Sigmoid colon (tissue), 6 donors: ENCODE measurements at regions not wholly inside any gene's neighbourhood (a gene's known extent, or its start where the extent isn't known, plus 50 kb on each side); places are given as distances from the start of the nearest gene placed in this dataset.

ENCODE experiments used
- DNase-seq: peaks from one replicate; pipeline ENCODE4 v3.0.0-alpha.2; 2019
- H3K27ac ChIP-seq, 4 donors: fragments of 200-600 bp; sonication (generic); one replicate each; pipeline ENCODE4 v1.5.1; 2016 to 2019; ENCODE audit warnings: mild to moderate bottlenecking in 1 of 4
- H3K27me3 ChIP-seq, 3 donors: fragments of 200-600 bp; sonication (generic); one replicate each; pipeline ENCODE4 v1.5.1; 2019; ENCODE audit warnings: mild to moderate bottlenecking in 1 of 3
- H3K36me3 ChIP-seq, 4 donors: fragments of 200-600 bp; sonication (generic); one replicate each; pipeline ENCODE4 v1.5.1; 2016 to 2019
- H3K4me1 ChIP-seq, 4 donors: fragments of 200-600 bp; sonication (generic); one replicate each; pipeline ENCODE4 v1.5.1; 2017 to 2019
- H3K4me3 ChIP-seq, 4 donors: fragments of 200-600 bp; sonication (generic); one replicate each; pipeline ENCODE4 v1.5.1; 2017 to 2019; ENCODE audit warnings: mild to moderate bottlenecking in 2 of 4, moderate library complexity in 1 of 4
- H3K9me3 ChIP-seq, 4 donors: fragments of 200-600 bp in 3 of 4; sonication (generic) in 3 of 4; one replicate each; pipeline versions ENCODE4 v1.5.1 to v1.6.1; 2013 to 2019
- EP300 ChIP-seq, 4 donors: sonication (generic); formaldehyde crosslinking; IDR thresholded peaks; one replicate each; pipeline ENCODE4 v1.6.1; 2017; ENCODE audit warnings: antibody characterized with exemption in 4 of 4
- POLR2A ChIP-seq, 2 donors: fragments of 450-650 bp; IDR thresholded peaks; one replicate each; pipeline ENCODE4 v1.6.1; 2016; ENCODE audit warnings: antibody characterized with exemption in 2 of 2, mild to moderate bottlenecking in 2 of 2, moderate library complexity in 2 of 2
- POLR2AphosphoS5 ChIP-seq, 4 donors: sonication (generic); formaldehyde crosslinking; IDR thresholded peaks; one replicate each; pipeline ENCODE4 v1.6.1; 2017; ENCODE audit warnings: antibody characterized with exemption in 4 of 4
- WGBS, 2 donors: extraction: QIAGEN DNeasy Blood & Tissue Kit; methylation state at CpG; one replicate each; pipeline ENCODE4 v1.1.7; 2013; 5-methylcytosine and 5-hydroxymethylcytosine counted together
- intact Hi-C: fragments of 100-400 bp; cut with DNase I; formaldehyde crosslinking; loops from one replicate; pipeline ENCODE4 v1.15.1; 2023
- TF ChIP-seq, protein P1 (sequence below), 4 experiments: fragments of 450-650 bp in 3 of 4; fragments of 200-600 bp in 1 of 4; IDR thresholded peaks; one replicate each; pipeline ENCODE4 v1.5.1; 2016 to 2019; ENCODE audit warnings: antibody characterized with exemption in 4 of 4, mild to moderate bottlenecking in 3 of 4, moderate library complexity in 2 of 4
- donor health status: healthy with polysubstance abuse.
- donor health status: healthy.

- H3K4me3 ChIP-seq = no peak overlapping the region
- TF ChIP-seq POLR2A (IDR thresholded peaks at IDR 0.05) = no peak
- TF ChIP-seq POLR2AphosphoS5 (IDR thresholded peaks at IDR 0.05) = peak in 3 of 4 donors; percentile 23 to 35 (median 29)
- TF ChIP-seq, protein P1, sequence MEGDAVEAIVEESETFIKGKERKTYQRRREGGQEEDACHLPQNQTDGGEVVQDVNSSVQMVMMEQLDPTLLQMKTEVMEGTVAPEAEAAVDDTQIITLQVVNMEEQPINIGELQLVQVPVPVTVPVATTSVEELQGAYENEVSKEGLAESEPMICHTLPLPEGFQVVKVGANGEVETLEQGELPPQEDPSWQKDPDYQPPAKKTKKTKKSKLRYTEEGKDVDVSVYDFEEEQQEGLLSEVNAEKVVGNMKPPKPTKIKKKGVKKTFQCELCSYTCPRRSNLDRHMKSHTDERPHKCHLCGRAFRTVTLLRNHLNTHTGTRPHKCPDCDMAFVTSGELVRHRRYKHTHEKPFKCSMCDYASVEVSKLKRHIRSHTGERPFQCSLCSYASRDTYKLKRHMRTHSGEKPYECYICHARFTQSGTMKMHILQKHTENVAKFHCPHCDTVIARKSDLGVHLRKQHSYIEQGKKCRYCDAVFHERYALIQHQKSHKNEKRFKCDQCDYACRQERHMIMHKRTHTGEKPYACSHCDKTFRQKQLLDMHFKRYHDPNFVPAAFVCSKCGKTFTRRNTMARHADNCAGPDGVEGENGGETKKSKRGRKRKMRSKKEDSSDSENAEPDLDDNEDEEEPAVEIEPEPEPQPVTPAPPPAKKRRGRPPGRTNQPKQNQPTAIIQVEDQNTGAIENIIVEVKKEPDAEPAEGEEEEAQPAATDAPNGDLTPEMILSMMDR (IDR thresholded peaks at IDR 0.05) = no peak
- no peak for TF ChIP-seq EP300 (IDR thresholded peaks at IDR 0.05)
- 17 to 60% methylated on average over 2 of the region's 2 CpGs for WGBS, 2 donors
- intact Hi-C loops = no loop called here
- H3K4me1 ChIP-seq = peaks cover 0 to 6% (median 0%) of the 10 kb centered on the region in 4 donors
- H3K9me3 ChIP-seq = no peaks in the 10 kb centered on the region
- peak overlapping the region in 3 of 4 donors; percentile 8 to 75 (median 12) for H3K27ac ChIP-seq
- DNase-seq = no peak
- H3K36me3 ChIP-seq = no peaks in the 10 kb centered on the region
- no peaks in the 10 kb centered on the region for H3K27me3 ChIP-seq
These were observed 415.2 kb upstream of the OR4E1 start for GRCh38 chr14:22088614-22089342.

DNA sequence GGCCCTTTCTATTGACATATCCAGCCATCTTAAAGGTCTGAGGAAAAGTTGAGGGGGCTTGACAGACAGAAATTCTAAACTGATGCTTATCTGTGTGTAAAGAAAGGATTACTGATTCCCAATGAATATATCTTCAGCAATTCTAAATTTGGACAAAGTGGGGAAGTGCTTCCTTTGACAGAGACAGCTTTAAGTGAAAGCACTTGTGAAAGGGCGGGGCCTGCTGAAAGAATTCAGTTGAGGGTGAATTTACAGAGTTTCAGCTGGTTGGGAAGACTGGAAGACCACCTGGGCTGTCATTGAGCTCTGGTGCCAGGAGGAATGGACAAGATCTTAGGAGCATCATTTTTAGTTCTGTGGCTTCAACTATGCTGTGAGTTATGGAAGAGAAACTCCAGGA lies 412.5 kb upstream of the OR4E1 start:
- Histone ChIP-seq H3K27me3 (no peaks in the 10 kb centered on the region), H3K4me1 (peaks cover 0 to 6% (median 0%) of the 10 kb centered on the region in 4 donors), H3K36me3 (no peaks in the 10 kb centered on the region), H3K4me3 (no peak overlapping the region), H3K9me3 (no peaks in the 10 kb centered on the region), H3K27ac (peak overlapping the region in 1 of 4 donors; percentile 44)
- WGBS, 2 donors = 88 to 97% methylated on average over 1 of the region's 1 CpG
- intact Hi-C loops = no loop called here
- TF ChIP-seq POLR2AphosphoS5 (IDR thresholded peaks at IDR 0.05) = no peak
- TF ChIP-seq, protein P1 (IDR thresholded peaks at IDR 0.05) = no peak
- DNase-seq = no peak

DNA sequence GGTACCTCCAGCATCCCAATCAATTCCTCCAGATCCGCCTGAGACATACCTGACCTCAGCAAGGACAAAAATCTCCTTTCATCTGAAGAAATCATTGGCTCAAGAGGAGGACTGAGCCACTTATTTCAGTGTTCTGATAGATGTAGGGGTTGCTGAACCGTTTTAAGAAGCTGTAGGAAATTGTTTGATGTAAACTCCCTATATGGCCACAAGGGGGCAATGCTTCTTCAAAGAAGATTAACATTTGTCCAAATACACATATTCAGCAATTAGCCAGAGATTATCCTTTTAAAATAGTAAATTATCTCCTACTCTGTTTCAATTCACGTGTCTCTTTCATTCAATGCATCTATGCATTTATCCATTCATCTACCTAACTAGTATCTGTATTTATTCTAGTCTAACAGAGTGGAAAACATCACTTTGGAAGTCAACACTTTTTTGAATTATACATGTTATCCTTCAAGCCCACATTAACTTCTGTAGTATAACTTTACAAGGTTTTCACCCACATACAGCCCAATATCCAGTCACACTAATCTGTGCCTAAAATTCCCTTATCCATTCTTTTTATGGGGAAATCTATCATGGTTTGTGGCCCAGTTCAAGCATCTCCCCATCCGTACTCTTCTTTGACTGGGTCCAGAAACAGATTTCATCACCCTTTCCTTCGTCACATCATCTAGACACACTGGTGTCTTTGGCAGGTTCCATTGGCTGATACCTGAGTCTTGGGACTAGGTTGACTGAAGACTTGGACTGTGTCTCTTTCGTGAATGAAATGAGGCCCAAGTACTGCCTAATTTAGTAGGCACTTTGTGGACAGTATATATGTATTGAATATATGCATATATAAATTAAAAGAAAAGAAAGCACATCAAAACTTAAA lies 411.0 kb upstream of the OR4E1 start:
- WGBS, 2 donors = 46% methylated on average over 6 of the region's 6 CpGs
- peaks cover 0 to 6% (median 0%) of the 10 kb centered on the region in 4 donors for H3K4me1 ChIP-seq
- H3K9me3 ChIP-seq = no peaks in the 10 kb centered on the region
- no peak for DNase-seq
- no peak overlapping the region for H3K4me3 ChIP-seq
- TF ChIP-seq EP300 (IDR thresholded peaks at IDR 0.05) = no peak
- TF ChIP-seq, protein P1 (IDR thresholded peaks at IDR 0.05) = peak; percentile 19 to 78 (median 52)
- intact Hi-C loops = loop anchor here (2.0 kb wide), 1 partner anchor 16 kb away; no protein-coding TSS in a partner anchor
- H3K27me3 ChIP-seq = no peaks in the 10 kb centered on the region
- H3K27ac ChIP-seq = no peak overlapping the region
- no peaks in the 10 kb centered on the region for H3K36me3 ChIP-seq

- Histone ChIP-seq H3K36me3 (no peaks in the 10 kb centered on the region), H3K4me3 (no peak overlapping the region), H3K27me3 (no peaks in the 10 kb centered on the region), H3K4me1 (no peaks in the 10 kb centered on the region), H3K27ac (no peak overlapping the region), H3K9me3 (no peaks in the 10 kb centered on the region)
- whole genome bisulfite sequencing, 2 donors = 8 to 33% methylated on average over 1 of the region's 1 CpG
- TF ChIP-seq, protein P1 (IDR thresholded peaks at IDR 0.05) = no peak
- TF ChIP-seq POLR2AphosphoS5 (IDR thresholded peaks at IDR 0.05) = no peak
- no peak for TF ChIP-seq EP300 (IDR thresholded peaks at IDR 0.05)
- TF ChIP-seq POLR2A (IDR thresholded peaks at IDR 0.05) = no peak
- DNase-seq = no peak
- intact Hi-C loops = no loop called here
These were observed 407.7 kb upstream of the OR4E1 start for GRCh38 chr14:22081337-22081736.
